OCI-LY1 (cell line): ENCODE measurements at regions not wholly inside any gene's neighbourhood (a gene's known extent, or its start where the extent isn't known, plus 50 kb on each side); places are given as distances from the start of the nearest gene placed in this dataset.

Experiments
- EZH2 ChIP-seq: fragments of 200-600 bp; sonication (generic), shearing (Covaris generic); IDR thresholded peaks from 2 replicates; pipeline ENCODE4 v1.8.0; 2017; ENCODE audit warnings: borderline replicate concordance, mixed run types, mild to moderate bottlenecking, antibody characterized with exemption, low read length, moderate library complexity, mixed read lengths
- TF ChIP-seq, protein P1 (sequence below): fragments of 200-600 bp; sonication (generic), shearing (Covaris generic); IDR thresholded peaks from 2 replicates; pipeline ENCODE4 v1.5.1; 2017; ENCODE audit warnings: mild to moderate bottlenecking, antibody characterized with exemption, low read length, moderate library complexity, mixed read lengths

DNA sequence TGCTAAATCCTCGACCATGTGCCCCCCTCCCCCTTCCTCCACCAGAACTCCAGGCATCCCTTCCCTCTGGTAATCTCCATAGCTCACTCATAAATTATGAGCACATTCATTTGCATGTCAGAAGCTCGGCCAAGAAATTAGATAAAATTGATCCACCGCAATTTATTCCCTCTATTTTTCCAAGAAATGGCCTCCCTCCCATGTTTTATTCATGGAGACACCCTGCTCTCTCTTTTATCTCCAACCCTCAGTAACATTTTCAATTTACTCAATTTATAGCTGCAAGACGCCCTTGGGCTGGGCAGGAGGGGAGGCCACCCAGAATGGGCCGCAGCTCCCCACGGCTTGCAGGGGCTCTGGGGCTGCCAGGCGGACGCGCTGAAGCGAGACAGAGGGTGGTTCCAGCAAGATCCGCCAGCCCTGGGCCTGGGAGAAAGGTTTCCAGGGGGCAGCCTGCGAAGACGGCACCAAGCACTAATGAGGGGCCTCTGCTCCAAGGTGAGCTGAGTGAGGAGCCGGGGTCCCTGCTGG is 54.7 kb upstream of the ZNF423 start:
- TF ChIP-seq, protein P1, sequence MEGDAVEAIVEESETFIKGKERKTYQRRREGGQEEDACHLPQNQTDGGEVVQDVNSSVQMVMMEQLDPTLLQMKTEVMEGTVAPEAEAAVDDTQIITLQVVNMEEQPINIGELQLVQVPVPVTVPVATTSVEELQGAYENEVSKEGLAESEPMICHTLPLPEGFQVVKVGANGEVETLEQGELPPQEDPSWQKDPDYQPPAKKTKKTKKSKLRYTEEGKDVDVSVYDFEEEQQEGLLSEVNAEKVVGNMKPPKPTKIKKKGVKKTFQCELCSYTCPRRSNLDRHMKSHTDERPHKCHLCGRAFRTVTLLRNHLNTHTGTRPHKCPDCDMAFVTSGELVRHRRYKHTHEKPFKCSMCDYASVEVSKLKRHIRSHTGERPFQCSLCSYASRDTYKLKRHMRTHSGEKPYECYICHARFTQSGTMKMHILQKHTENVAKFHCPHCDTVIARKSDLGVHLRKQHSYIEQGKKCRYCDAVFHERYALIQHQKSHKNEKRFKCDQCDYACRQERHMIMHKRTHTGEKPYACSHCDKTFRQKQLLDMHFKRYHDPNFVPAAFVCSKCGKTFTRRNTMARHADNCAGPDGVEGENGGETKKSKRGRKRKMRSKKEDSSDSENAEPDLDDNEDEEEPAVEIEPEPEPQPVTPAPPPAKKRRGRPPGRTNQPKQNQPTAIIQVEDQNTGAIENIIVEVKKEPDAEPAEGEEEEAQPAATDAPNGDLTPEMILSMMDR = no peak
- TF ChIP-seq EZH2 = no peak
